K562 (cell line): ENCODE measurements at regions not wholly inside any gene's neighbourhood (a gene's known extent, or its start where the extent isn't known, plus 50 kb on each side); places are given as distances from the start of the nearest gene placed in this dataset.

Experiments
- ATAC-seq: fragments of 200-7000 bp; cut with Tn5 transposase; 3 replicates; pipeline ENCODE4 v1.9.1; 2020; ENCODE audit warnings: moderate library complexity
- BruUV-seq: library from RNA; stranded (reverse); fragments of 400-500 nt; replicated peaks from 2 replicates; lab custom pipeline; 2021; lab: Mats Ljungman, UMichigan
- CTCF ChIA-PET: fragments of 300-600 bp; formaldehyde crosslinking; extraction: SDS; loops from one replicate; lab custom pipeline; 2021; ENCODE audit warnings: low intra/inter-chr PET ratio; lab: Yijun Ruan, JAX
- POLR2A ChIA-PET: fragments of 300-600, 350-650 bp; sonication (Branson Sonifier 250); formaldehyde crosslinking; extraction: SDS; loops from one replicate; lab custom pipeline; 2021; ENCODE audit warnings: antibody characterized with exemption, inconsistent platforms; lab: Yijun Ruan, JAX
- DNase-seq, 4 experiments: peaks; one replicate each; pipeline versions ENCODE4 v3.0.0 to v3.0.0-alpha.2; 2011 to 2018; ENCODE audit warnings: low spot score in 3 of 4, mixed read lengths in 3 of 4; ENCODE audit errors: extremely low read depth in 1 of 4
- FAIRE-seq: peaks from 2 replicates; lab custom pipeline; 2011; peaks lifted over from hg19 to GRCh38; lab: Jason Lieb, UNC
- H2AFZ ChIP-seq: 2 replicates; pipeline ENCODE4 v1.6.0; 2011; ENCODE audit warnings: low read depth, low read length, control low read depth, inconsistent platforms
- H3K27ac ChIP-seq: fragments of 200-600 bp; 3 replicates; pipeline ENCODE4 v1.8.0; 2011; ENCODE audit warnings: low read depth, mild to moderate bottlenecking, control low read depth, inconsistent platforms, low read length, moderate library complexity, mixed read lengths; ENCODE audit errors: extremely low read depth
- H3K27me3 ChIP-seq, 2 experiments: fragments of 300-600 bp in 1 of 2; 2 replicates in 1 of 2; 3 replicates in 1 of 2; pipeline versions ENCODE4 v1.6.0 to v1.8.0; 2011; ENCODE audit warnings: inconsistent platforms in 2 of 2, low read length in 2 of 2, mild to moderate bottlenecking in 1 of 2, mixed read lengths in 1 of 2, moderate library complexity in 1 of 2; ENCODE audit not compliant: control insufficient read depth in 2 of 2, insufficient read depth in 2 of 2
- H3K36me3 ChIP-seq: fragments of 300-600 bp; 3 replicates; pipeline ENCODE4 v1.8.0; 2011; ENCODE audit warnings: mild to moderate bottlenecking, low read length, inconsistent platforms; ENCODE audit not compliant: control insufficient read depth, insufficient read depth
- H3K4me1 ChIP-seq, 2 experiments: fragments of 200-600 bp in 1 of 2; replicated peaks in 1 of 2; 2 replicates in 1 of 2; 3 replicates in 1 of 2; pipeline versions ENCODE4 v1.5.1 to v1.8.0; 2011; ENCODE audit warnings: inconsistent platforms in 2 of 2, low read length in 2 of 2, mild to moderate bottlenecking in 1 of 2, mixed read lengths in 1 of 2, moderate library complexity in 1 of 2; ENCODE audit not compliant: control insufficient read depth in 2 of 2, insufficient read depth in 2 of 2
- H3K4me2 ChIP-seq: 2 replicates; pipeline ENCODE4 v1.6.1; 2011; ENCODE audit warnings: low read length, control low read depth, inconsistent platforms, mixed read lengths; ENCODE audit not compliant: insufficient read depth
- H3K4me3 ChIP-seq: fragments of 200-600 bp; sonication (generic), shearing (Covaris generic); 2 replicates; pipeline ENCODE4 v1.5.1; 2016; ENCODE audit warnings: control low read depth, inconsistent platforms
- H3K79me2 ChIP-seq: fragments of 200-600 bp; 3 replicates; pipeline ENCODE4 v1.8.0; 2011; ENCODE audit warnings: low read length, inconsistent platforms; ENCODE audit not compliant: control insufficient read depth, insufficient read depth
- H3K9ac ChIP-seq, 2 experiments: 2 replicates each; pipeline versions ENCODE4 v1.6.0 to v1.6.1; 2011; ENCODE audit warnings: low read depth in 2 of 2, low read length in 2 of 2, control low read depth in 1 of 2, inconsistent platforms in 1 of 2, mild to moderate bottlenecking in 1 of 2, mixed read lengths in 1 of 2; ENCODE audit not compliant: insufficient read depth in 1 of 2
- H3K9me1 ChIP-seq: one replicate; pipeline ENCODE4 v1.6.0; 2011; ENCODE audit warnings: inconsistent platforms, mild to moderate bottlenecking, low read length, moderate library complexity; ENCODE audit not compliant: control insufficient read depth, insufficient read depth
- H3K9me3 ChIP-seq: replicated peaks from 2 replicates; pipeline ENCODE4 v1.5.1; 2011; ENCODE audit warnings: low read depth, low read length, inconsistent platforms; ENCODE audit not compliant: control insufficient read depth, insufficient read depth
- H4K20me1 ChIP-seq: replicated peaks from 2 replicates; pipeline ENCODE4 v1.6.1; 2011; ENCODE audit warnings: low read length, inconsistent platforms, mixed read lengths; ENCODE audit not compliant: control insufficient read depth, insufficient read depth
- CC2D1A ChIP-seq: fragments of 450-650 bp; IDR thresholded peaks from 2 replicates; pipeline ENCODE4 v1.6.1; 2017; ENCODE audit warnings: mild to moderate bottlenecking
- GTF2E2 ChIP-seq: fragments of 200-800 bp; sonication (Bioruptor generic); IDR thresholded peaks from 2 replicates; pipeline ENCODE4 v1.6.1; 2016; ENCODE audit warnings: missing genetic modification characterization, missing compliant biosample characterization
- MYC ChIP-seq, 2 experiments: fragments of 250-450 bp in 1 of 2; sonication (Bioruptor Pico) in 1 of 2; IDR thresholded peaks; 2 replicates each; pipeline versions ENCODE4 v1.5.1 to v1.6.1; 2012 to 2021; ENCODE audit warnings: low read depth in 2 of 2, borderline replicate concordance in 1 of 2, improper control_type of control experiment in 1 of 2, low read length in 1 of 2, mild to moderate bottlenecking in 1 of 2, moderate library complexity in 1 of 2
- PTRF ChIP-seq: fragments of 450-650 bp; IDR thresholded peaks from 2 replicates; pipeline ENCODE4 v1.6.1; 2016; ENCODE audit warnings: mild to moderate bottlenecking, missing genetic modification characterization, missing compliant biosample characterization
- RHOXF2B ChIP-seq: fragments of 250-450 bp; sonication (Bioruptor Pico); conservative IDR thresholded peaks from 2 replicates; pipeline ENCODE4 v1.5.1; 2021
- WGBS: fragments of 100-300 bp; shearing (Covaris generic); methylation state at CpG from one replicate; pipeline ENCODE4 v1.1.6; 2016; ENCODE audit warnings: low coverage, mixed read lengths; ENCODE audit not compliant: insufficient coverage; ENCODE audit errors: missing lambda C conversion rate; 5-methylcytosine and 5-hydroxymethylcytosine counted together
- in situ Hi-C: fragments of 300-500 bp; cut with MboI; formaldehyde crosslinking; loops from 4 replicates; pipeline ENCODE4 v1.15.0; 2018; ENCODE audit warnings: inconsistent platforms, mixed read lengths
- intact Hi-C: fragments of 100-400 bp; cut with micrococcal nuclease; formaldehyde crosslinking; loops from 2 replicates; pipeline ENCODE4 v1.14.2; 2022
- TF ChIP-seq, protein P1 (sequence below): sonication (generic); formaldehyde crosslinking; IDR thresholded peaks from 2 replicates; pipeline ENCODE4 v1.8.0; 2023; ENCODE audit warnings: mild to moderate bottlenecking, missing genetic modification reagents
- TF ChIP-seq, protein P2 (sequence below): fragments of 250-450 bp; sonication (Bioruptor Pico); IDR thresholded peaks from 2 replicates; pipeline ENCODE4 v1.8.0; 2022; ENCODE audit warnings: inconsistent platforms, mild to moderate bottlenecking, moderate library complexity, borderline replicate concordance
- TF ChIP-seq, protein P3 (sequence below): fragments of 450-650 bp; formaldehyde crosslinking; IDR thresholded peaks from 2 replicates; pipeline ENCODE4 v1.4.0; 2022; ENCODE audit warnings: missing genetic modification characterization
- TF ChIP-seq, protein P4 (sequence below): fragments of 250-450 bp; sonication (Bioruptor Pico); IDR thresholded peaks from 2 replicates; pipeline ENCODE4 v1.8.0; 2022; ENCODE audit warnings: inconsistent platforms
- TF ChIP-seq, protein P5 (sequence below), 3 experiments: IDR thresholded peaks in 2 of 3; conservative IDR thresholded peaks in 1 of 3; 2 replicates each; pipeline ENCODE4 v1.5.1; 2011 to 2012; ENCODE audit warnings: low read length in 3 of 3, mild to moderate bottlenecking in 3 of 3, control low read depth in 2 of 3, improper control_type of control experiment in 1 of 3, inconsistent platforms in 1 of 3, low read depth in 1 of 3, mixed read lengths in 1 of 3, moderate library complexity in 1 of 3; ENCODE audit not compliant: insufficient read depth in 2 of 3

DNA sequence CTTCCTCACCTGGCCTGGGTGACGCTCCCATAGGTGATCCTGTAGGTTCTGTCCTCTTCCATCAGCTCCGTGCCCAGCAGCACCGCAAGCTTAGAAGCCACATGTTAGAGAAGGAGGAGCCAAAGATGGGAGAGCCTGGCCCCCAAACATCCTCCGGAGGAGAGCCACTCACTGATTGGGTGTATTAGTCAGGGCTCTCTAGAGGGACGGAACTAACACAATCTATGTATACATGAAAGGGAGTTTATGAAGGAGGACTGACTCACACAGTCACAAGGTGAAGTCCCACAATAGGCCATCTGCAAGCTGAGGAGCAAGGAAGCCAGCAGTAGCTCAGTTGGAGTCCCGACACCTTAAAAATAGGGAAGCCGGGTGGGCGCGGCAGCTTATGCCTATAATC lies 1273.1 kb upstream of the TMEM132C start (continued):
- TF ChIP-seq, protein P1, sequence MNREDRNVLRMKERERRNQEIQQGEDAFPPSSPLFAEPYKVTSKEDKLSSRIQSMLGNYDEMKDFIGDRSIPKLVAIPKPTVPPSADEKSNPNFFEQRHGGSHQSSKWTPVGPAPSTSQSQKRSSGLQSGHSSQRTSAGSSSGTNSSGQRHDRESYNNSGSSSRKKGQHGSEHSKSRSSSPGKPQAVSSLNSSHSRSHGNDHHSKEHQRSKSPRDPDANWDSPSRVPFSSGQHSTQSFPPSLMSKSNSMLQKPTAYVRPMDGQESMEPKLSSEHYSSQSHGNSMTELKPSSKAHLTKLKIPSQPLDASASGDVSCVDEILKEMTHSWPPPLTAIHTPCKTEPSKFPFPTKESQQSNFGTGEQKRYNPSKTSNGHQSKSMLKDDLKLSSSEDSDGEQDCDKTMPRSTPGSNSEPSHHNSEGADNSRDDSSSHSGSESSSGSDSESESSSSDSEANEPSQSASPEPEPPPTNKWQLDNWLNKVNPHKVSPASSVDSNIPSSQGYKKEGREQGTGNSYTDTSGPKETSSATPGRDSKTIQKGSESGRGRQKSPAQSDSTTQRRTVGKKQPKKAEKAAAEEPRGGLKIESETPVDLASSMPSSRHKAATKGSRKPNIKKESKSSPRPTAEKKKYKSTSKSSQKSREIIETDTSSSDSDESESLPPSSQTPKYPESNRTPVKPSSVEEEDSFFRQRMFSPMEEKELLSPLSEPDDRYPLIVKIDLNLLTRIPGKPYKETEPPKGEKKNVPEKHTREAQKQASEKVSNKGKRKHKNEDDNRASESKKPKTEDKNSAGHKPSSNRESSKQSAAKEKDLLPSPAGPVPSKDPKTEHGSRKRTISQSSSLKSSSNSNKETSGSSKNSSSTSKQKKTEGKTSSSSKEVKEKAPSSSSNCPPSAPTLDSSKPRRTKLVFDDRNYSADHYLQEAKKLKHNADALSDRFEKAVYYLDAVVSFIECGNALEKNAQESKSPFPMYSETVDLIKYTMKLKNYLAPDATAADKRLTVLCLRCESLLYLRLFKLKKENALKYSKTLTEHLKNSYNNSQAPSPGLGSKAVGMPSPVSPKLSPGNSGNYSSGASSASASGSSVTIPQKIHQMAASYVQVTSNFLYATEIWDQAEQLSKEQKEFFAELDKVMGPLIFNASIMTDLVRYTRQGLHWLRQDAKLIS = no peak

DNA sequence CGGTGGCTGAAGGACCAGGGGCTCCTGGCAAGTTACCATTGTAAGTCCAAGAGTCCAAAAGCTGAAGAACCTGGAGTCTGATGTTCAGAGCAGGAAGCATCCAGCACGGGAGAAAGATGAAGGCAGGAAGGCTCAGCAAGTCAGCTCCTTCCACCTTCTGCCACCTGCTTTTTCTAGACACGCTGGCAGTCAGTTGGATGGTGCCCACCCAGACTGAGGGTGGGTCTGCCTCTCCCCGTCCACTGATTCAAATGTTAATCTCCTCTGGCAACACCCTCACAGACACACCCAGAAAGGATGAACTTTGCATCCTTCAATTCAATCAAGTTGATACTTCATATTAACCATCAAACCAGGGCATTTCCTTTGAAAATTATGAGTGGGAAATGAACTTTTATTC lies 1272.4 kb upstream of the TMEM132C start:
- Histone ChIP-seq H3K4me3 (no peak overlapping the region), H3K27ac (no peak overlapping the region), H3K4me2 (no peak overlapping the region), H3K36me3 (no peaks in the 10 kb centered on the region), H2AFZ (no peak overlapping the region), H4K20me1 (no peaks in the 10 kb centered on the region), H3K27me3 (no peaks in the 10 kb centered on the region; a peak in 2 of 5 replicates), H3K4me1 (peaks cover 0 to 11% of the 10 kb centered on the region in 2 experiments; a peak in 2 of 5 replicates), H3K79me2 (no peaks in the 10 kb centered on the region), H3K9me1 (no peaks in the 10 kb centered on the region), H3K9me3 (peaks cover 4% of the 10 kb centered on the region), H3K9ac (no peak overlapping the region)
- ChIA-PET CTCF (no interaction called here), POLR2A (no interaction called here)
- ATAC-seq = no peak
- BruUV-seq = no TSS peak
- WGBS = 23% methylated on average over 4 of the region's 4 CpGs
- intact Hi-C loops = no loop called here
- no peak for FAIRE-seq
- in situ Hi-C loops = no loop called here
- no peak for DNase-seq
- TF ChIP-seq, protein P2, sequence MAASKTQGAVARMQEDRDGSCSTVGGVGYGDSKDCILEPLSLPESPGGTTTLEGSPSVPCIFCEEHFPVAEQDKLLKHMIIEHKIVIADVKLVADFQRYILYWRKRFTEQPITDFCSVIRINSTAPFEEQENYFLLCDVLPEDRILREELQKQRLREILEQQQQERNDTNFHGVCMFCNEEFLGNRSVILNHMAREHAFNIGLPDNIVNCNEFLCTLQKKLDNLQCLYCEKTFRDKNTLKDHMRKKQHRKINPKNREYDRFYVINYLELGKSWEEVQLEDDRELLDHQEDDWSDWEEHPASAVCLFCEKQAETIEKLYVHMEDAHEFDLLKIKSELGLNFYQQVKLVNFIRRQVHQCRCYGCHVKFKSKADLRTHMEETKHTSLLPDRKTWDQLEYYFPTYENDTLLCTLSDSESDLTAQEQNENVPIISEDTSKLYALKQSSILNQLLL (CRISPR knock-in tag) = no peak
- TF ChIP-seq, protein P3, sequence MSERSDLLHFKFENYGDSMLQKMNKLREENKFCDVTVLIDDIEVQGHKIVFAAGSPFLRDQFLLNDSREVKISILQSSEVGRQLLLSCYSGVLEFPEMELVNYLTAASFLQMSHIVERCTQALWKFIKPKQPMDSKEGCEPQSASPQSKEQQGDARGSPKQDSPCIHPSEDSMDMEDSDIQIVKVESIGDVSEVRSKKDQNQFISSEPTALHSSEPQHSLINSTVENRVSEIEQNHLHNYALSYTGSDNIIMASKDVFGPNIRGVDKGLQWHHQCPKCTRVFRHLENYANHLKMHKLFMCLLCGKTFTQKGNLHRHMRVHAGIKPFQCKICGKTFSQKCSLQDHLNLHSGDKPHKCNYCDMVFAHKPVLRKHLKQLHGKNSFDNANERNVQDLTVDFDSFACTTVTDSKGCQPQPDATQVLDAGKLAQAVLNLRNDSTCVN = no peak
- TF ChIP-seq RHOXF2B (CRISPR knock-in tag) = no peak
- TF ChIP-seq, protein P4, sequence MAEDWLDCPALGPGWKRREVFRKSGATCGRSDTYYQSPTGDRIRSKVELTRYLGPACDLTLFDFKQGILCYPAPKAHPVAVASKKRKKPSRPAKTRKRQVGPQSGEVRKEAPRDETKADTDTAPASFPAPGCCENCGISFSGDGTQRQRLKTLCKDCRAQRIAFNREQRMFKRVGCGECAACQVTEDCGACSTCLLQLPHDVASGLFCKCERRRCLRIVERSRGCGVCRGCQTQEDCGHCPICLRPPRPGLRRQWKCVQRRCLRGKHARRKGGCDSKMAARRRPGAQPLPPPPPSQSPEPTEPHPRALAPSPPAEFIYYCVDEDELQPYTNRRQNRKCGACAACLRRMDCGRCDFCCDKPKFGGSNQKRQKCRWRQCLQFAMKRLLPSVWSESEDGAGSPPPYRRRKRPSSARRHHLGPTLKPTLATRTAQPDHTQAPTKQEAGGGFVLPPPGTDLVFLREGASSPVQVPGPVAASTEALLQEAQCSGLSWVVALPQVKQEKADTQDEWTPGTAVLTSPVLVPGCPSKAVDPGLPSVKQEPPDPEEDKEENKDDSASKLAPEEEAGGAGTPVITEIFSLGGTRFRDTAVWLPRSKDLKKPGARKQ (CRISPR knock-in tag) = no peak
- no peak for TF ChIP-seq MYC (IDR thresholded peaks at IDR 0.05; ENCODE audit: low read depth, low read length)
- no peak for TF ChIP-seq MYC (CRISPR knock-in tag; IDR thresholded peaks at IDR 0.05; ENCODE audit: borderline replicate concordance, low read depth)
- TF ChIP-seq CC2D1A = no peak
- TF ChIP-seq GTF2E2 = no peak
- TF ChIP-seq, protein P5, sequence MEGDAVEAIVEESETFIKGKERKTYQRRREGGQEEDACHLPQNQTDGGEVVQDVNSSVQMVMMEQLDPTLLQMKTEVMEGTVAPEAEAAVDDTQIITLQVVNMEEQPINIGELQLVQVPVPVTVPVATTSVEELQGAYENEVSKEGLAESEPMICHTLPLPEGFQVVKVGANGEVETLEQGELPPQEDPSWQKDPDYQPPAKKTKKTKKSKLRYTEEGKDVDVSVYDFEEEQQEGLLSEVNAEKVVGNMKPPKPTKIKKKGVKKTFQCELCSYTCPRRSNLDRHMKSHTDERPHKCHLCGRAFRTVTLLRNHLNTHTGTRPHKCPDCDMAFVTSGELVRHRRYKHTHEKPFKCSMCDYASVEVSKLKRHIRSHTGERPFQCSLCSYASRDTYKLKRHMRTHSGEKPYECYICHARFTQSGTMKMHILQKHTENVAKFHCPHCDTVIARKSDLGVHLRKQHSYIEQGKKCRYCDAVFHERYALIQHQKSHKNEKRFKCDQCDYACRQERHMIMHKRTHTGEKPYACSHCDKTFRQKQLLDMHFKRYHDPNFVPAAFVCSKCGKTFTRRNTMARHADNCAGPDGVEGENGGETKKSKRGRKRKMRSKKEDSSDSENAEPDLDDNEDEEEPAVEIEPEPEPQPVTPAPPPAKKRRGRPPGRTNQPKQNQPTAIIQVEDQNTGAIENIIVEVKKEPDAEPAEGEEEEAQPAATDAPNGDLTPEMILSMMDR (IDR thresholded peaks at IDR 0.05 in 2 of 3, conservative IDR thresholded peaks at IDR 0.05 in 1 of 3; ENCODE audit: insufficient read depth in 2 of 3, low read depth in 1 of 3, low read length in 3 of 3) = no peak
- no peak for TF ChIP-seq PTRF (tag)
